ENCODE measurements at regions not wholly inside any gene's neighbourhood (a gene's known extent, or its start where the extent isn't known, plus 50 kb on each side); places are given as distances from the start of the nearest gene placed in this dataset.

GRCh38 chr4:104763554-104764222 lies 269.0 kb upstream of the CXXC4 start:
- TF ChIP-seq CTCF (IDR thresholded peaks at IDR 0.05), result no peak
- no peak for TF ChIP-seq POLR2A (IDR thresholded peaks at IDR 0.05)

Measured in adrenal gland (tissue), 5 donors.